ENCODE measurements at regions not wholly inside any gene's neighbourhood (a gene's known extent, or its start where the extent isn't known, plus 50 kb on each side); places are given as distances from the start of the nearest gene placed in this dataset.

- TF ChIP-seq POLR2A (IDR thresholded peaks at IDR 0.05) = no peak
- no peak for TF ChIP-seq CTCF (IDR thresholded peaks at IDR 0.05)
These were observed 931.7 kb upstream of the SORCS1 start for GRCh38 chr10:108095932-108096925.

Data from tibial nerve (tissue), 3 donors.